ENCODE measurements at regions not wholly inside any gene's neighbourhood (a gene's known extent, or its start where the extent isn't known, plus 50 kb on each side); places are given as distances from the start of the nearest gene placed in this dataset.
"Not testable (repeated sequence)": the region's sequence is repeated elsewhere in the genome, so short reads cannot be mapped to it uniquely, and the experiment has no call there.

DNA sequence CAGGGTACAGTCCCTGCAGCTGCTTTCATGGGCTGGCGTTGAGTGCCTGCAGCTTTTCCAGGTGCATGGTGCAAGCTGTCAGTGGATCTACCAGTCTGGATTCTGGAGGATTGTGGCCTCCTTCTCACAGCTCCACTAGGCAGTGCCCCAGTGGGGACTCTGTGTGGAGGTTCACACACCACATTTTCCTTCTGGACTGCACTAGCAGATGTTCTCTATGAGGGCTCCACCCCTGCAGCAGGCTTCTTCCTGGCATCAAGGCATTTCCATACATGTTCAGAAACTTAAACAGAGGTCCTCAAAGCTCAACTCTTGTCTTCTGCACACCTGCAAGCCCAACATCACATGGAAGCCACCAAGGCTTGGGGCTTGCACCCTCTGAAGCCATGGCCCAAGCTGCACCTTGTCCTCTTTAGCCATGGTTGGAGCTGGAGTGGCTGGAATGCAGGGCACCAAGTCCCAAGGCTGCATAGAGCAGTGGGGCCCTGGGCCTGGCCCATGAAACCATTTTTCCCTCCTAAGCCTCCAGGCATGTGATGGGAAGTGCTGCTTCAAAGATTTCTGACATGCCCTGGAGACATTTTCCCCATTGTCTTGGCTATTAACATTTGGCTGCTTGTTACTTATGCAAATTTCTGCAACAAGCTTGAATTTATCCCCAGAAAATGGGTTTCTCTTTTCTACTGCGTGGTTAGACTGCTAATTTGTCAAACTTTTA, 250.2 kb upstream of the COPS8 start:
- no peak for DNase-seq

DNA sequence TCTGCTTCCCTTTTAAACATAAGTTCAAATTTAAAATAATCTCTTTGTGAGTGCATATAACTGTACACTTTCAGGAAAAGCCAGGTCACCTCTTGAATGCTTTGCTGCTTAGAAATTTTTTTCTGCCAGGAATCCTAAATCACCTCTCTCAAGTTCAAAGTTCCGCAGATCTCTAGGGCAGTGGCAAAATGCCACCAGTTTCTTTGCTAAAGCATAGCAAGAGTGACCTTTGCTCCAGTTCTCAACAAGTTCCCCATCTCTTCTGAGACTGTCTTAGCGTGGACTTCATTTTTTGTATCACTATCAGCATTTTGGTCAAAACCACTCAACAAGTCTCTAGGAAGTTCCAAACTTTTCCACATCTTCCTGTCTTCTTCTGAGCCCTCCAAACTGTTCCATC, 249.7 kb upstream of the COPS8 start:
- DNase-seq = not testable (repeated sequence)

DNA sequence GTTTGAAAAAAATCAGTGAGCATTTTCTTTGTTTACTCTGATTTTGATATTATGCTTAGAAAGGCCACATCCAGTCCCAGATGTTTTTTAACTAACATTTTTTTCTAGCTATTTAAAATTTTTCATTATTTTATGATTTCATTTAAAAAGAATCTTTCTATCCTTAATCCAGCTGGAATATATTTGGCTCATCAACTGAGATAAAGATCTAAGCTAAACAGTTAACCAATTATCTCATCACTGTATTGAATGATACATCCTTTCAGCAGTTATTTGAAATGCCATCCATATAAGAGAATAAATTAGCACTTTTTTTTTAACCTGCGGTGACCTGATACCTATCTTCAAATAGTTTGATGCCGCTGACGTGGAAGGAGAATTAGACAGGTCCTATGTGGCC, 245.5 kb upstream of the COPS8 start:
- no peak for DNase-seq

DNA sequence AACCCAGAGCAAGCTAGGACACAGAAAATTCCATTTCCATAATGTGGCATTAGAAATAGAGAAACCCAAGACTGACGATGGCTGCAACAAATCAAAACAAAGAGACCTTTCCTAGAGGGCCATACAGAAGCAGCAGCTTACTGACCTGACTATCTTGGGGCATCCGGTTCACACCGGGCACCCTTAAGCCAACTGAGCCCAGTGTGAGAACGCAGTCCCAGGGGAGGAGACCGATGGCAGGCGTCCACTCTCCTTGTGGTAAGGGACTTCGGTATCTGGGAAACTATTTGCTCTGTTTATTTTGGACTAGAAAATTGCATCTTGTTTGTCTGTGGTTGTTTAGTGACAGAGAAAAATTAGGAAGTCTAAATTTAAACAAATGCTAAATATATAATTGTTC, 244.8 kb upstream of the COPS8 start:
- no peak for DNase-seq

DNA sequence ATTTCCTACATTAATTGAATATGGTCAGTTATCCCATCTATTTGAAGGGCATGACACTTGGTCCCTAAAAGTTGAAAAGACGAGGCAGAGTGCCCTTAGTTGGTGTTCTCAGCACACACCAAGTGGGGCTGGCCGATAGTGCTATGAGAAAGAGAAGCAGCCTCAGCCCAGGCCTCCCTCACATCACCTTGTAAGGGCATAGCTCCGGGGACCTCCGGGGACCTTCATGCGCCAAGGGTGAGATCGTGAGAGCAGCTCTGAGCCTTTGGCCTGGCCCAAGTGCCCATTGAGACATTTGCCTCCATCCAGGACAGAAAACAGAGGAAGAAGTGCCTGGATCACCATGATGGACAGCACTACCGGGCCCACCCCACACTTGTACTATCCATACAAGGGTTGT, 244.3 kb upstream of the COPS8 start:
- no peak for DNase-seq

DNA sequence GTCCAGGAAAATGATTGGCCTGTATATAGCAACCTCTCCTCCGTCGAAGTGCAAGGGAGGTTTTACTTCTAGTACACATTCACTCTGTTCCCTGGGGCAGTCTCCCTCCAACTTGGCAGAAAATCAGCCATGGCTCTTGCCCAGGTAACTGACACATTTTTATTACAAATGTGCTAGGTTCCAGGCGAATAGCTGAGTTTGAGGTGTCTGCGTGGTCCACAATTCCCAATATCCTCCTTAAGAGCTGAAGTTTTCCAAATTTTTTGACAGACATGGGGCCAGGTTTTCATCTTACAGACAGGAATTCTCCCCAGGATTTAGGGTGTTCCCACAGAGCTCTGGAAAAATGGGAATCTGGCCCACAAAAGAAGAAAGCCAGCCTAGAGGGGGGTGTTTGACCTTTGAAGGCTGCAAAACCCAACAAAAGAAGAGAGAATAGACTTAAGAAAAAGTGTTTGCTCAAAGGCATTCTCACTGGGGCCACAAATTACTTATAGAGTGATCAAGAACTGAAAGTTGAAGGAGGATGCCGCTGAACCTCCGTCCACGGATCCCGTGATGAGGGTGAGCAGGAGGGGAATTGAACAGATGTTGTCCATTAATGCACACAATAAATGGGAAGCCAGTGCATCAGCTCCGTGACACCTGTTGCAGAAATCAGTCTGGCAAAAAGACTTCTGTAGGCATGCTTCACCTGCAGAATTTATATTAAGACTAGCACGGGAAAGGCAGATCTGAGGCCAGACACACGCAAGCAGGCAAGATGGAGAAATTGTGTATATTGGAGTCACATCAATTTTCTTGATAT, 242.3 kb upstream of the COPS8 start:
- no peak for DNase-seq

DNA sequence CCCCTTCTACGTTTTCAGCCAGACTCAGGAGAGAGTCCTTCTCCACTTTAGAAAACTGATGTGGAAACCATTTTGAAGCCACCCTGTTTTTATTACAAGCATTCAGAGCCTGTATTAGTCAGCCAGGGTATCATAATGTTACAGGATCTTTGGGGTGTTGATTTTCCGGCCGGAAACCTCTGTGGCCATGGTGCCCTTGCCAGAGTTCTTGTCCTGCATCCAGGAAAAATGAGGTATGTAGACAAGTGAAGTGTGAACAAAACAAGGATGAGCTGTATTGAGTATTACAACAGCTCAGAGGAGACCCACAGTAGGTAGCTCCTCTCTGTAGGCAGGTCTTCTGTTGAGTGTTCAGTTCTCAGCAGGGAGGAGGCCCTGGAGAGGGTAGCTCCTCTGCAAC, 241.0 kb upstream of the COPS8 start:
- no peak for DNase-seq

DNA sequence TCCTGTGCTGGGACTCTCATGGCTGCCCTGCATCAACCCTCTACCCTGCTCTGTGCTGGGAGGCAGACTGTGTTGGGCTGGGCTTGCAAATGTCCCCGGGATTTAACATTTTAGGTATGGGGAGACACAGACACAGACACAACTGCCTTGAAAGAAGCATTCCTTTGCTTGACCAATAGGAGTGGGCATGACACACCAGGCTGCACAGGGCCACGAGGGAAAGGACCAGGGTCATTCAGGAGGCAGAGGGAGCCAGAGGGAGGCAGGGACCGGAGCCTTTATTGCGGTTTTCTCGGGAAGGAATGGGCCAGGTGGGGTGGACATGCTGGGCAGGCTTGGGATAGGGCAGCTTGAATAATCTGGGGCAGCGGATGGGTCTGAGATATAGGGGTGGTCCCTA, 238.7 kb upstream of the COPS8 start:
- DNase-seq = no peak

DNA sequence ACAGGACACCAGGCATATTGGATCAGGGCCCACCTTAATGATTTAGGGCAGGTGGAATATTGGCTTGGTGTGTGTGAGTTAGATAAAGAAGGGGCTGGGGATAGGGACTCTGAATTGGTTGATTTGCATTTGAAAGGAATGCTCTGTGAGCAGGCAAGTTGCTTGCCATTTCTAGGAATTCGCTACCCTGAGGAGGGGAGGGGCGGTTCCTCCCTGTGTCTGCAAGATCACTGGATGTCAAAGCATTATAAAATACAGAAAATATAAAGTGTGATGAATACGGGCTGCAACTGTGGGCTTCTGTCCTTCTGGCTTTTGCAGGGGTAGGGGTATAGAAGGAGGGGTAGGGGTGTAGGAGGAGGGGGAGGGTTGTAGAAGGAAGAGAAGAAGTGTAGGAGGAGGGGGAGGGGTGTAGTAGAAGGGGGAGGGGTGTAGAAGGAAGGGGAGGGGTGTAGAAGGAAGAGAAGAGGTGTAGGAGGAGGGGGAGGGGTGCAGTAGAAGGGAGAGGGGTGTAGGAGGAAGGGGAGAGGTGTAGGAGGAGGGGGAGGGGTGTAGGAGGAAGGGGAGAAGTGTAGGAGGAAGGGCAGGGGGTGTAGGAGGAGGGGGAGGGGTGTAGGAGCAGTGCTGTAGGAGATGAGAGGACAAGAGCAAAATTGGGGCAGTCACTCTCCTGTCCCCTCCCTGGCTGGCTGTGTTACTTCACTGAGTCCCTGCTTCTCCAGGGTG, 238.0 kb upstream of the COPS8 start:
- DNase-seq = no peak

DNA sequence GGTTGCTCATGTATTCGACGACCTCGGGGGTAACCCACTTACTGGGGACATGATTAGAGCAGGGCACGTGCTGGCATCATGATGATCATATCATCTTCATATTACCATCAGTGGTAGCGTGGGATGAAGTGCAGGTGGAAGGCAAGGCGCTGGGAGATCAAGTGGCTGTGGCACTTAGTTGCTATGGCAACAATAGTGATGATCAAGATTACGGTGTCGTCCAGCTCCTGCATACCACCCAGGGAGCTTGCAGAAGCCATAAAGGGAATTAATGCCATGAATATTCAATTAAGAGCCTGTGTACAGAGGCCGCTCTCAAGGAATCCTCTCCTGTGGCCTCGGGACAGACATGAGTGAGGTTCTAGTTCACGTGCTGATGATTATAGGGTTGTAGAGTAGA, 237.2 kb upstream of the COPS8 start:
- no peak for DNase-seq

DNA sequence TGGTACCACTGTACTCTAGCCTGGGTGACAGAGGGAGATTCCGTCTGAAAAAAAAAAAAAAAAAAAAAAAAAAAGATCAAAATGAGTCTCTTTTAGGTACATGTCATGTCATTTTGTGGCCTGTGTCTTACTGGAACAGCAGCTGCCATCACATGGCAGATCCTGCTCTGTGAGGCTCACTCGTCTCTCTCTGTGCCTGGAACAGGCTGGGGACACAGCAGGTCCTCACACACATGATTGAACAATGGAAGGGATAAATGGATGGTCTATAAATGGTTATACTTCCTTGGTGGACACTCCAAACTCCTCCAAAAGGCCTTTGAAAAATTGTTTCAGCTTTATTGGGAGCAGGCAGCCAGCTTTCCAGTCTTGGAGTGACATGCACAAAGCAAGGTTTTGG, 236.2 kb upstream of the COPS8 start:
- DNase-seq = no peak

DNA sequence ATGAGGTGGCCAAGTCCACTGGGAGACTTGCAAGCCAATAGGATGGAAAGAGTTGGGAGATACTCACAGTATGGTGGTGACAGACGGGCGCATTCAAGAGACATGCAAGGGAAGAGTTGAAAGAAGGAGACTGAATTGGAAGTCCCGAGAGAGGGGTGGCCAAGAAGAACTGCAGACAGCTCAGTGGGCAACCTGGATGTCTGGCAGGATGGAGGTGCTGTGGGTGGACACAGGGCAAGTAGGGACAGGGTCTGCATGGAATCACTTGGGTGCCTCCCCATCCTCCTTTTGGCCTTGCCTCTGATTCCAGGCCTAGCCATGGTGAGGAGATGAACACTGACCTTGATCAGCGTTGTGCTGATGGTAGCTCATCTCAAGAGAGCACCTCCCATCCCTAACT, 235.7 kb upstream of the COPS8 start:
- DNase-seq = no peak

DNA sequence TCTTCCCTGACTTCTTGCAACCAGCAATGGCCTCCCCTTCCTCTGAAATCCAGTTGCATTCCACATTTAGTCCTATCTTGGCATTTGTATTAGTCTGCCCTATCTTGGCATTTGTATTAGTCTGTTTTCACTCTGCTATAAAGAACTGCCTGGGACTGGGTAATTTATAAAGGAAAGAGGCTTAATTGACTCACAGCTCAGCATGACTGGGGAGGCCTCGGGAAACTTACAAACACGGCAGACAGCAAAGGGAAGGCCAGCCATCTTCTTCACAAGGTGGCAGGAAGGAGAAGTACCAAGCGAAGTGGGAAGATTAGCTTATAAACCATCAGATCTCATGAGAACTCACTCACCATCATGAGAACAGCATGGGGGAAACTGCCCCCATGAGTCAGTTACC, 234.5 kb upstream of the COPS8 start:
- DNase-seq = no peak

DNA sequence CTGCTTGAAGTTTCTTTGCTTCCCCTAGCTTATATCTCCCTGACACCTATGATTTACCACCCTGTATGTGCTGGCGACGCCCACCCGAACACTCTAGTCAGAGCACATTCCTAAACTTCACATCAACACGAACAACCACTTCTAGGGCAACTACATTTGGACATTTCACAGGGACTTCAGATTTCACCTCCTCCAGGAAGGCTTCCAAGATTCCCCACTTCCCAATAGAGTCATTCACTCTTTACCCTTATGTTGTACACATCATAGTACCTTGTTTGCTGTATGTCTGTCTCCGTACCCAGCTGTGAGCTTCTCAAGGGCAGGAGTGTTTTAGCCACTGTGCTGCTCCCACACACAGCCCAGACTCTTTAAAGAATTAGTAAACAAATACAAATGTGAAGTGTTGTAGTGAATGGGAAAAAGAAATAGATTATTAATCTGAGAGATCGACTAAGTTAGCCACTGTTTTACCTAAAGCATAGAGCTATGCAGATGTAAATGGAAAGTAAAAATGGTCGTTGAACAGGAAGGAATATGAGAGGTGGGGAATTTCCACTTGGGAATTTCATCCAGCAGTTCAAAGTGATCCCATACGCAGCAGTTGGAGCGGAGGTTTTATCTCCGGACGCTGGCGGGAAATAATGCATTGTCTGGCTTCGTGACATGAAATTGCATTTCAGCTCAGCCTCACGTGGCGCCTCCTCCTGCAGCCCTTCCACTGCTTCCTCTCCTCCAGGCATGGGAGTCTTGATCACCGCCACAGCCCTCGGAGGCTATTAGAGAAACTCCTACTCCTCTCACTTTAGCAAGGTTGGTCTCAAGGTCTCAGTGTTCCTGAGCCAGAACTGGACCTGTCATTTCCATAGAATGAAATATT, 233.4 kb upstream of the COPS8 start:
- DNase-seq = no peak

DNA sequence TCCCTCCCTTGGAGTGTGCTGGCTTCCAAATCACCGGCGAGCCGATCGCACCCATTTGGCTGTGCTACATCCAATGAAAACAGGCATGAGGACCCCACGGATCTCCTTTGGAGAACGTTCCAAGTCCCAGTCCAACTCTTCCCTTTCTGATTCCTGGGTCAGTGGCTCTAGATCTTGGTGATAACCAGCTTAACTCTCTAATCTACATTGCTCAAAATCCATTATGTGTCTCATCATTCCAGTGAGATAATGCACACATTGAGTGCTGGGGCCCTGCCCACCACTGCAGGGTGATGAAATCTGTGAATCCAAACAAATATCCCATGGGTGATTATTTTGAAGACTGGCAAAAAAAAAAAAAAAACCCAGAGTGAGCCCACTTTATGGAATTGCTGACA, 232.7 kb upstream of the COPS8 start:
- no peak for DNase-seq

DNA sequence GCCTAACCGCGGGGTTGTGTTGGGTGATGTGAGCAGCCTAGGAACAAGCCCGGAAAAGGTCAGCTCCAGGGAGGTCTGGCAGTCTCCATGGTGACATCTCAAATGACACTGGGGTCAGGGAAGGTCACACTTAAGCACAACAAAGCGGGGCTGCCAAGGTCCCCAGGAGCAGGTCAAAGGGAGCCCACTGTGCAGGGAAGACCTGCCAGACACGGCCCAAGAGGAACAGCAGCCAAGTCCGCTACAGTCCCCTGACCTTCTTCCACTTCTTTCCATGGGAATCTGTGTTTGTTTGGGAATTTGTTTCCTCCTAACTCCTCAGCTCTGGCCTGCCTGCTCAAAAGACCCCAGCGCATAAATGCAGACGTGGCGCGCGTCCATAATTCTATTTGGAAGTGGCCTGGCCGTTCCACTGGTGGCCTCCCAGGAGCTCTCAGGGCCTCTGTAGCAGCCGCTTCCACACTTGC, 232.1 kb upstream of the COPS8 start:
- no peak for DNase-seq

DNA sequence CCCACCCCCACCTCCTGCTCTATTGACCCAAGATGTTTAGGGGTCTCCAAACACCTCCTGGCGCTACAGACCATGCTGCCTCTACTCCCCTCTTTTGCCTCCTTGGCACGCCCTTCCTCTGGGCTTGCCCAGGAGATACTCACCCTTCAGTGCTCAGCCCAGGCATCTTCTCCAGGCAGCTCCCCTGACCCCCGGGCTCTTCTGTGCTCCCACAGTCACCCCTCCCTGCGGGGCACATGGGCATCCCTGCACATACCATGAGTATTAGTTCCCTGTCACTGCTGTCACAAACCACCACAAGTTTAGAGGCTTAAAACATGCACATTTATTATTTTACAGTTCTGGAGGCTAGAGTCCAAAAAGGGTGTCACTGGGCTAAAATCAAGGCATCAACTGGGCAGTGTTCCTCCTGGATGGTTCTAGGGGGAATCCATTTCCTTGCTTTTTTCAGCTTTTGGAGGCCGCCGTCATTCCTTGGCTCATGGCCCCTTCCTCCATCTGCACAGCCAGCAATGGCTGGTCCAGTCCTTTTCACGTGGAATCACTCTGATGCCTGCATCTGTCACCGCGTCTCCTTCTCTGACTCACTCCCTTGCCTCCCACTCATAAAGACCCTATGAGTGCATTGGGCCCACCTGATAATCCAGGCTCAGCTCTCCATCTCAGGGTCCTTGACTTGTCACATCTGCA, 230.4 kb upstream of the COPS8 start:
- DNase-seq = no peak

DNA sequence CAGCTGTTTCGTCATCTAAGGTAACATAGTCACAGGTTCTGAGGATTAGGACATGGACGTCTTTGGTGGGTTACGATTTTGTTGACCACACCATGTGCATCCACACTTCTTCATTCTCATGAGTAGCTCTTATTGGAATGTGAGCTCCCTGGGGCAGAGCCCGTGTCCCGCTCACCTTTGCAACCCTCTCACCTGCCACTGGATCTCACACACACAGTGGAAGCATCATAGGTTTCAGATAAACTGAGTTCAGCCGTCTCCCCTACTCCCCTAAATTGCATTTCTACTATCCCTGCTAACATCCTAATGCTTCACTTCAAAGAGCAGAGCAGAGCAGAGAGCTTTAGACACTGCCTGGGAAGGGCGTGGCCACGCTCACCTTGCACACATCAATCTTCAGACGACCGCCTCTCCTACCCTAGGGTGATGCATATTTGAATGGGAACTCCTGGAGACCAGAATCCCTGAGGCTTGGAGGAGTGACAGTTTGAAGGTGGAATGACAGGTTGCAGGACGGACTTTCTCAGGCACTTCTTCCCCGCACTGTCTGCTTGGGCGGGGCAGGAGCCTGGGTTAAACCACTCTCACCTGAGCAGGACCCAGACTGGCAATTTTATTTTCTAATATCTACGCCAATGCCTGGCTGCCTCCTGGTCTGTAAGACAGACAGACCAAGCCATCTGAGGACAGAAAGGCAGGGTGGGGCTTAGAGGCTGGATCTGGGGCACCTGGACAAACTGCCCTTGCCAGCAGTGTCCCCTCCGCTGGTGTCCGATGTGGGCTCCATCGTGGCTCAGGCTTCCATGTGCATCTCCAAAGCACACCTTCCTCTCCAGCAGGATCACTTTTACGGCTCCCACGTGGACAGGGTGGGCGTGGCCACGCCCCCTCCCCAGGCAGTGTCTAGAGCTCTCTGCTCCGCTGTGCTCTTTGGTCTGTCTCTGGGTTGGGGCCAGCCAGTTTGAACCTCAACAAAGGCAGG, 229.5 kb upstream of the COPS8 start:
- no peak for DNase-seq

DNA sequence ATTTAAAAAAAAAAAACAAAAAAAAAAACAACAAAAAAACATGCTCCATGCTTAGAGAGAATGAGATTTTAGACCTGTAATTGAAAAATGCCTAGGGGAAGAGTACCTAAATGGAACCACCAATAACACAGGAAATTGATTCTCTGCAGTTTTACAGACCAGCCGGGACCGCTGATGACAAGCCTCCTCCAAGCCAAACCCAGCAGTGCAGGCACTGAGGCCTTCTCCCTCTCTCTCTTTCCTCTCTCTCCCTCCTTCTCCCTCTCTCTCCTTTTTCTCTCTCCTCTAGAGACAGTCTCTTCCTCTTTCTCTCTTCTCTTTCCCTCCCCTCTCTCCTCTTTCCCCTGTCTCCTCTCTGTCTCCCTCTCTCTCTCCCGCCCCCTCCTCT, 228.8 kb upstream of the COPS8 start:
- DNase-seq = no peak

DNA sequence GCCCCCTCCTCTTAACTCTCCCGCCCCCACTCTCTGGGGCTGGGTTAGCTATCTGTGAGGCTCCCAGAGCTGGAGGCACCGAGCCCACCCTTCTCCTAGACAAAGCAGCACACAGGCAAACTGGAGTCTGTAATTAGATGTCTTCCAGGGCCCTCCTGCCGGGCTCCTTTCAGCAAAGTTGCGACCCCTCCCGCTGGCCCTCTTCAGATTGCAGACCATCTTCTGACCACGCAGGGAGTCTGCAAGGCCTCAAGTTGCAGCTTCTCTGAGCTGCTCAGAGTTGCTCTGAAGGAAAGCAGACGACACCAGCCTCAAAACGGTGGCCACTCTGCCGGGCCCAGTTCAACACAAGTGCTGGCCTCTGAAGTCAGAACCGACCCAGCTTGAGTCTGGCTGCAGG, 228.4 kb upstream of the COPS8 start:
- DNase-seq = peak; percentile 32

DNA sequence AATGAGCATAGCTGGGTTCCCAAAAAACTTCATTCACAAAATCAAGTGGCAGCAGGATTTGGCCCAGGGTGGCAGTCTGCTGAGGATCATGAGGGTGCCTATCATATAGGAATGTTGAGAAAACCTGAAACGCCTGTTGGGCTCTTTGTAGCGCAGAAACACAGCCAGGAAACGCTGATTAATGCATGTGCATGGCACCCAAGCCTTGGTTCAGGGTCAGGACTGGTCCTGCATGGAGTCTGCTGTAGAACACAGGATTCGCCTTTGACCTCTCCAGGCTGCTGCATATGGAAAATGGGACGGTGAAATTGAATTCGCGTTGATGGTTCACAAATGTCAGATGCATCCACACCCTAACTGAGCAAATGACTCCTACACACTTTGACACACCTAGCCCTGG, 227.9 kb upstream of the COPS8 start:
- peak; percentile 12 for DNase-seq

Measured in activated CD8-positive, alpha-beta memory T cell treated with anti-CD3 and anti-CD28 coated beads, Interleukin-2, amount 50 U/mL, for 48 hours (primary cell).